H1 (cell line): ENCODE measurements at regions not wholly inside any gene's neighbourhood (a gene's known extent, or its start where the extent isn't known, plus 50 kb on each side); places are given as distances from the start of the nearest gene placed in this dataset.

Experiments
- CTCF ChIA-PET: fragments of 300-600 bp; sonication (Branson Sonifier 250); formaldehyde crosslinking; loops from one replicate; lab custom pipeline; 2021; ENCODE audit not compliant: partially characterized antibody; lab: Charles Lee
- POLR2A ChIA-PET: fragments of 300-600 bp; sonication (Branson Sonifier 250); formaldehyde crosslinking; loops from one replicate; lab custom pipeline; 2021; ENCODE audit warnings: inconsistent platforms; ENCODE audit not compliant: partially characterized antibody; lab: Charles Lee
- DNase-seq, 2 experiments: peaks; one replicate each; pipeline versions ENCODE4 v3.0.0 to v3.0.0-alpha.2; 2010 to 2022; ENCODE audit warnings: low spot score in 2 of 2, low read depth in 1 of 2, mixed read lengths in 1 of 2
- FAIRE-seq: peaks from 2 replicates; lab custom pipeline; 2011; peaks lifted over from hg19 to GRCh38; lab: Jason Lieb, UNC
- H2AFZ ChIP-seq: 2 replicates; pipeline ENCODE4 v1.8.1; 2012; ENCODE audit warnings: low read length, inconsistent platforms
- H2AK5ac ChIP-seq: 2 replicates; pipeline ENCODE4 v1.6.1; 2013; ENCODE audit warnings: low read depth, low read length
- H2BK120ac ChIP-seq: replicated peaks from 2 replicates; pipeline ENCODE3; 2013; ENCODE audit warnings: low read depth, low read length, inconsistent platforms
- H2BK12ac ChIP-seq: 2 replicates; pipeline ENCODE4 v1.6.1; 2013; ENCODE audit warnings: low read depth, low read length
- H2BK15ac ChIP-seq: 2 replicates; pipeline ENCODE4 v1.6.1; 2013; ENCODE audit warnings: low read length
- H2BK20ac ChIP-seq: 2 replicates; pipeline ENCODE4 v1.6.1; 2013; ENCODE audit warnings: low read length
- H2BK5ac ChIP-seq: 2 replicates; pipeline ENCODE4 v1.6.1; 2013; ENCODE audit warnings: low read depth, low read length
- H3K14ac ChIP-seq: 2 replicates; pipeline ENCODE4 v1.6.1; 2013; ENCODE audit warnings: inconsistent platforms; ENCODE audit not compliant: insufficient read length
- H3K18ac ChIP-seq: 2 replicates; pipeline ENCODE4 v1.6.1; 2013; ENCODE audit warnings: low read length; ENCODE audit errors: extremely low read depth
- H3K23ac ChIP-seq: 2 replicates; pipeline ENCODE4 v1.6.1; 2013; ENCODE audit warnings: inconsistent platforms; ENCODE audit not compliant: insufficient read length
- H3K23me2 ChIP-seq: 2 replicates; pipeline ENCODE4 v1.6.1; 2013; ENCODE audit warnings: low read depth, low read length
- H3K27ac ChIP-seq: 2 replicates; pipeline ENCODE4 v1.6.1; 2011; ENCODE audit warnings: low read depth, low read length, inconsistent platforms
- H3K27me3 ChIP-seq, 4 experiments: replicated peaks in 1 of 4; 1 replicate in 1 of 4; 2 replicates in 3 of 4; pipeline versions ENCODE4 v1.6.1 to v1.8.1; 2011 to 2013; ENCODE audit warnings: low read length in 3 of 4, mild to moderate bottlenecking in 3 of 4, inconsistent platforms in 2 of 4, mixed read lengths in 2 of 4, moderate library complexity in 1 of 4; ENCODE audit not compliant: control insufficient read depth in 3 of 4, insufficient read depth in 3 of 4; ENCODE audit errors: extremely low read depth in 1 of 4
- H3K36me3 ChIP-seq, 4 experiments: 2 replicates each; pipeline versions ENCODE4 v1.6.1 to v1.8.1; 2011 to 2013; ENCODE audit warnings: mild to moderate bottlenecking in 4 of 4, low read length in 3 of 4, moderate library complexity in 2 of 4, control low read depth in 1 of 4, inconsistent platforms in 1 of 4; ENCODE audit not compliant: insufficient read depth in 4 of 4, control insufficient read depth in 2 of 4
- H3K4ac ChIP-seq: replicated peaks from 2 replicates; pipeline ENCODE3; 2013; ENCODE audit warnings: low read length, low read depth, mixed read lengths, inconsistent platforms; ENCODE audit not compliant: insufficient read length
- H3K4me1 ChIP-seq, 4 experiments: replicated peaks in 1 of 4; 1 replicate in 1 of 4; 2 replicates in 3 of 4; pipeline versions ENCODE4 v1.6.1 to v1.8.1; 2011 to 2013; ENCODE audit warnings: low read length in 3 of 4, inconsistent platforms in 2 of 4, mixed read lengths in 1 of 4; ENCODE audit not compliant: insufficient read depth in 4 of 4, control insufficient read depth in 3 of 4
- H3K4me2 ChIP-seq, 2 experiments: 2 replicates each; pipeline versions ENCODE4 v1.6.1 to v1.8.1; 2011 to 2013; ENCODE audit warnings: low read depth in 2 of 2, low read length in 2 of 2, control low read depth in 1 of 2, inconsistent platforms in 1 of 2, mild to moderate bottlenecking in 1 of 2; ENCODE audit not compliant: insufficient read depth in 1 of 2
- H3K4me3 ChIP-seq, 4 experiments: fragments of 200-600, 300-600 bp in 1 of 4; sonication (generic), shearing (Covaris generic), sonication (Bioruptor Twin) in 1 of 4; 2 replicates each; pipeline versions ENCODE4 v1.5.1 to v1.8.1; 2011 to 2016; ENCODE audit warnings: low read length in 4 of 4, low read depth in 3 of 4, control low read depth in 2 of 4, inconsistent platforms in 2 of 4, mild to moderate bottlenecking in 2 of 4, mixed read lengths in 1 of 4, moderate library complexity in 1 of 4; ENCODE audit not compliant: insufficient read depth in 2 of 4; ENCODE audit errors: extremely low read depth in 1 of 4
- H3K56ac ChIP-seq: replicated peaks from 2 replicates; pipeline ENCODE3; 2013; ENCODE audit warnings: low read depth, mild to moderate bottlenecking, mixed read lengths, low read length, inconsistent platforms; ENCODE audit not compliant: insufficient read length
- H3K79me1 ChIP-seq: 2 replicates; pipeline ENCODE4 v1.6.1; 2013; ENCODE audit warnings: low read depth, low read length, control low read depth
- H3K79me2 ChIP-seq, 2 experiments: 2 replicates each; pipeline versions ENCODE4 v1.6.1 to v1.8.1; 2012 to 2013; ENCODE audit warnings: low read length in 2 of 2, mild to moderate bottlenecking in 2 of 2, inconsistent platforms in 1 of 2; ENCODE audit not compliant: insufficient read depth in 2 of 2, control insufficient read depth in 1 of 2
- H3K9ac ChIP-seq, 4 experiments: replicated peaks in 1 of 4; 1 replicate in 1 of 4; 2 replicates in 3 of 4; pipeline versions ENCODE4 v1.6.1 to v1.8.1; 2011 to 2013; ENCODE audit warnings: low read depth in 3 of 4, low read length in 3 of 4, control low read depth in 2 of 4, mild to moderate bottlenecking in 2 of 4, moderate library complexity in 2 of 4, inconsistent platforms in 1 of 4; ENCODE audit errors: extremely low read depth in 1 of 4
- H3K9me3 ChIP-seq, 2 experiments: 2 replicates each; pipeline versions ENCODE4 v1.6.1 to v1.8.1; 2012 to 2013; ENCODE audit warnings: mild to moderate bottlenecking in 2 of 2, moderate library complexity in 2 of 2, control low read depth in 1 of 2, inconsistent platforms in 1 of 2, low read depth in 1 of 2, low read length in 1 of 2, mixed read lengths in 1 of 2; ENCODE audit not compliant: insufficient read depth in 2 of 2
- H4K20me1 ChIP-seq, 2 experiments: replicated peaks in 1 of 2; 2 replicates each; pipeline versions ENCODE3 to v1.8.1; 2011 to 2013; ENCODE audit warnings: inconsistent platforms in 2 of 2, low read length in 2 of 2, mild to moderate bottlenecking in 1 of 2; ENCODE audit not compliant: insufficient read depth in 2 of 2, control insufficient read depth in 1 of 2
- H4K5ac ChIP-seq: 2 replicates; pipeline ENCODE4 v1.6.1; 2013; ENCODE audit warnings: low read length, low read depth, mixed read lengths, inconsistent platforms; ENCODE audit not compliant: insufficient read length
- H4K8ac ChIP-seq: 2 replicates; pipeline ENCODE4 v1.8.0; 2013; ENCODE audit warnings: mild to moderate bottlenecking, moderate library complexity, low read length, inconsistent platforms; ENCODE audit not compliant: insufficient read depth; ENCODE audit errors: extremely low read depth
- H4K91ac ChIP-seq: replicated peaks from 2 replicates; pipeline ENCODE3; 2013; ENCODE audit warnings: low read length, mixed read lengths, inconsistent platforms; ENCODE audit not compliant: insufficient read length
- BACH1 ChIP-seq: IDR thresholded peaks from 2 replicates; pipeline ENCODE4 v1.6.1; 2012; ENCODE audit warnings: low read length, improper control_type of control experiment
- KDM4A ChIP-seq: IDR thresholded peaks from one replicate; pipeline ENCODE4 v1.7.1; 2012; ENCODE audit warnings: low read depth, mild to moderate bottlenecking, moderate library complexity, low read length, inconsistent platforms; ENCODE audit not compliant: severe bottlenecking
- PHF8 ChIP-seq: fragments of 200-600 bp; sonication (generic); conservative IDR thresholded peaks from 2 replicates; pipeline ENCODE4 v1.7.1; 2012; ENCODE audit warnings: low read depth, mild to moderate bottlenecking, inconsistent platforms, low read length, moderate library complexity
- POLR2AphosphoS5 ChIP-seq: IDR thresholded peaks from 2 replicates; pipeline ENCODE4 v1.6.1; 2011; ENCODE audit warnings: low read depth, low read length
- SAP30 ChIP-seq: fragments of 300-600 bp; sonication (generic); IDR thresholded peaks from 2 replicates; pipeline ENCODE4 v1.7.1; 2012; ENCODE audit warnings: low read length, moderate library complexity, mild to moderate bottlenecking, inconsistent platforms; ENCODE audit not compliant: insufficient read depth, insufficient replicate concordance
- SP2 ChIP-seq: IDR thresholded peaks from 2 replicates; pipeline ENCODE4 v1.6.1; 2012; ENCODE audit warnings: mild to moderate bottlenecking, low read length, inconsistent platforms
- SP4 ChIP-seq: IDR thresholded peaks from 2 replicates; pipeline ENCODE4 v1.6.1; 2012; ENCODE audit warnings: low read length, inconsistent platforms
- TAF7 ChIP-seq: optimal IDR thresholded peaks from 2 replicates; pipeline ENCODE3; 2011; ENCODE audit warnings: low read depth, mild to moderate bottlenecking, inconsistent platforms, low read length, moderate library complexity, borderline replicate concordance
- YY1 ChIP-seq: IDR thresholded peaks from 2 replicates; pipeline ENCODE4 v1.6.1; 2011; ENCODE audit warnings: low read depth, mild to moderate bottlenecking, low read length
- WGBS, 2 experiments: shearing (Covaris generic) in 1 of 2; methylation state at CpG; one replicate each; pipeline versions ENCODE4 v1.1.6 to v1.1.7; 2013 to 2015; ENCODE audit warnings: low lambda C conversion rate in 2 of 2, mixed read lengths in 2 of 2, inconsistent platforms in 1 of 2, low coverage in 1 of 2, missing lambda C conversion rate in 1 of 2; ENCODE audit not compliant: insufficient replicate concordance in 2 of 2, insufficient coverage in 1 of 2, insufficient read length in 1 of 2; ENCODE audit errors: extremely low coverage in 1 of 2, missing lambda C conversion rate in 1 of 2; 5-methylcytosine and 5-hydroxymethylcytosine counted together
- TF ChIP-seq, protein P1 (sequence below): IDR thresholded peaks from 2 replicates; pipeline ENCODE4 v1.6.1; 2012; ENCODE audit warnings: inconsistent platforms

DNA sequence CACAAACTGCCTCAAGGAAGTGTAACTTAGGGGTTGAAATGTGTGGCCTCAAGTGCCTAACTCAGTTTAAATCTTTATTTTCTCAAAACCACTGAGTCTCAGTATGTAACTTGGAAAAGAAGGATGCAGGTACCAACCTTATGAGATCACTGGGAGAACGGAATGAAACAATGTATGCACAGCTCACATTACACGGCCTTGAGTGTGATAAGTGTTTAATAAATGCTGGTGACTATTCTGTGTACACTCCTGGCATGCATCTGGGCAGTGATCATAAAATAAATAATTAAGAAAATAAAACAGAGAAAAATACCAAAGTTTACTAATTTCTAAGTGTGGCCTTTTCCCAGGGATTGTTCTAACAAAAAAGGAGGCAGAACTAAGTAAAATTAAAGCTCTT, 974.5 kb upstream of the FLRT2 start:
- H4K20me1 ChIP-seq, result no peaks in the 10 kb centered on the region
- H3K79me1 ChIP-seq, result no peaks in the 10 kb centered on the region
- CTCF ChIA-PET, result interaction anchor here (1.0 kb wide), 1 partner anchor 12 kb away, joined by 3 read pairs; no protein-coding TSS in a partner anchor
- H2BK5ac ChIP-seq, result no peak overlapping the region
- H3K79me2 ChIP-seq, result no peaks in the 10 kb centered on the region
- no peaks in the 10 kb centered on the region for H3K9me3 ChIP-seq
- no peak overlapping the region for H2BK12ac ChIP-seq
- no peaks in the 10 kb centered on the region for H3K23me2 ChIP-seq
- H3K18ac ChIP-seq, result no peak overlapping the region
- no peak overlapping the region for H2BK120ac ChIP-seq
- no peak overlapping the region for H2AFZ ChIP-seq
- no peak overlapping the region for H3K4me2 ChIP-seq
- DNase-seq (no peak), FAIRE-seq (no peak)
- H3K36me3 ChIP-seq, result no peaks in the 10 kb centered on the region
- H3K23ac ChIP-seq, result no peak overlapping the region
- POLR2A ChIA-PET, result no interaction called here
- 97% methylated on average over 2 of the region's 2 CpGs; no CpG with 5 or more reads in 1 of the 2 experiments for WGBS, 2 experiments
- H4K8ac ChIP-seq, result no peak overlapping the region
- no peak overlapping the region for H2BK20ac ChIP-seq
- H3K9ac ChIP-seq, result no peak overlapping the region
- H4K5ac ChIP-seq, result no peak overlapping the region
- TF ChIP-seq YY1 (no peak), SP4 (no peak), KDM4A (no peak), PHF8 (no peak), TAF7 (no peak), SP2 (no peak), BACH1 (no peak), SAP30 (no peak), POLR2AphosphoS5 (no peak)
- TF ChIP-seq, protein P1, sequence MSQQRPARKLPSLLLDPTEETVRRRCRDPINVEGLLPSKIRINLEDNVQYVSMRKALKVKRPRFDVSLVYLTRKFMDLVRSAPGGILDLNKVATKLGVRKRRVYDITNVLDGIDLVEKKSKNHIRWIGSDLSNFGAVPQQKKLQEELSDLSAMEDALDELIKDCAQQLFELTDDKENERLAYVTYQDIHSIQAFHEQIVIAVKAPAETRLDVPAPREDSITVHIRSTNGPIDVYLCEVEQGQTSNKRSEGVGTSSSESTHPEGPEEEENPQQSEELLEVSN, result no peak
- no peak overlapping the region for H2AK5ac ChIP-seq
- no peaks in the 10 kb centered on the region for H3K4me1 ChIP-seq
- H4K91ac ChIP-seq, result no peak overlapping the region
- no peak overlapping the region for H2BK15ac ChIP-seq
- H3K27ac ChIP-seq, result no peak overlapping the region
- H3K4ac ChIP-seq, result no peak overlapping the region
- H3K14ac ChIP-seq, result no peak overlapping the region
- no peak overlapping the region for H3K56ac ChIP-seq
- no peaks in the 10 kb centered on the region for H3K27me3 ChIP-seq
- no peak overlapping the region for H3K4me3 ChIP-seq
